ENCODE measurements at regions not wholly inside any gene's neighbourhood (a gene's known extent, or its start where the extent isn't known, plus 50 kb on each side); places are given as distances from the start of the nearest gene placed in this dataset.
A peak's percentile ranks its signal among the peaks of the same experiment; 100 is the strongest.
"Not testable (repeated sequence)": the region's sequence is repeated elsewhere in the genome, so short reads cannot be mapped to it uniquely, and the experiment has no call there.

GRCh38 chr16:49940464-49941224, 84.4 kb upstream of the CNEP1R1 start:
- no peak for DNase-seq (ENCODE audit: low spot score)

GRCh38 chr16:49944221-49944620, 80.8 kb upstream of the CNEP1R1 start:
- no peak for DNase-seq (ENCODE audit: low spot score)

DNA sequence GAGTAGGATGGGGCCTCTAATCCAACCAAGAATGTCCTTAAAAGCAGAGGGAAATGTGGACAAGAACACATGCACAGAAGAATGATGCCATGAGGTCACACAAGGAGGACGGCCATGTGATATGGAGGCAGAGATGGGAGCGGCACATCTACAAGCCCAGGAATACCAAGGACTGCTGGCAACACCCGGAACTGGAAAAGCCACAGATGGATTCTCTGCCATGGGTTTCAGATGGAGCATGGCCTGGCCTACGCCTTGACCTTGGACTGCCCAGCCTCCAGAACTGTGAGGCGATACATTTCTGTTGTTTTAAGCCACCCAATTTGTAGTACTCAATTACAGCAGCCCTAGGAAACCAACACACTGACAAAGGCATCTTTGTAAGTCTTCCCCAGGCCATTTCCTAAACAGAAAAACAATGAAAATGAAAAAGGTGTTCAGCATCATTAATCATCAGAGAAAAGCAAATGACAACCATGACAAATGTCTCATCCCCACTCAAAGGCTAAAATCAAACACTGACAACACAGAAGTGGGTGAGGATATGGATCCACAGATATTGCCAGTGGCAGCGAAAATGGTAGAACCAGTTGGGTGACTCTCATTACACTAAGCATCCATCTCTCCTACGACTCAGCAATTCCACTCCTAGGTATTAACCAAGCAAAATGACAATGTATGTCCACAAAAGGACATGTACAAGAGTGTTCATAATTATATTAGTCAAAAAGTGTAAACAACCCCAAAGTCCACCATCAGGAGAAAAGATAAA, 76.9 kb upstream of the CNEP1R1 start:
- DNase-seq (ENCODE audit: low spot score), result no peak

DNA sequence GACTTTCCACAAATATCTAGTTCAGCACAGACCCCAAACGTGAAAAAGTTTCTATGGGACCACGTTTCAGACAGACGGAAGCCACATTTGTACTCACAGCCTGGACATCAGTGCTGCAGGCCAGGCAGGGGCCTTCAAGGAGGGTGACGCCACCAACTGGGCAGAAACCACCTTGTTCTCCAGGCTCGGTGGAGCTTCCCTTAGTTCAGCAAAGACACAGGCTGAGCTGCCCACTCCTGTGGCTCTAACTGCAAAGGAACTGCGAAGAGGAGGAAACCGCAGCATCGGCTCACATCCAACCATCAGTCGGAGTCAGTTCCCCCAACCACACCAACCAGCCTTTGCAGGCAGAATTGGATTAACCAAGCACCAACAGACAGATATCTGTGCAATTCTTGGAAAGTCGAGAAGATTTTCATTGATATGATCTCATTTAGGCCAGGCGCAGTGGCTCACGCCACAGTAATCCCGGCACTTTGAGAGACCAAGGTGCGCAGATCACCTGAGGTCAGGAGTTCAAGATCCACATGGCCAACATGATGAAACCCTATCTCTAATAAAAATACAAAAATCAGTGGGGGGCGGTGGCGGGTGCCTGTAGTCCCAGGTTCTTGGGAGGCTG, 73.3 kb upstream of the CNEP1R1 start:
- peak; percentile 31 for DNase-seq (ENCODE audit: low spot score)

DNA sequence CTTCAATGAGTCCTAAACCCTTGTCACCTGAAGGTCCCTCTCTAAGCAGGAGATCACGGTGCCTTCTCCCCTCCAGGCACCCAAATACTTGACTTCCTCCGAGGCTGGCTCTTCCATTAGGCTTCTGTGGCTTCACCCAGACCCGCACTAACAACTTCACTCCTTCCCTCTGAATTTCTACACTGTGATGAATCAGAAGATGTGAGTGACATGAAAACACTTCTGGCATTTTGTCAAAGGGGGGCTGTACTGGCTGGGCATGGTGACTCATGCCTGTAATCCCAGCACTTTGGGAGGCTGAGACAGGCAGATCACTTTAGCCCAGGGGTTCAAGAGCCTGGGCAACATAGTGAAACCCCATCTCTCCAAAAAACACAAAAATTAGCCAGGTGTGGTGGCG, 72.6 kb upstream of the CNEP1R1 start:
- DNase-seq (ENCODE audit: low spot score), result no peak

DNA sequence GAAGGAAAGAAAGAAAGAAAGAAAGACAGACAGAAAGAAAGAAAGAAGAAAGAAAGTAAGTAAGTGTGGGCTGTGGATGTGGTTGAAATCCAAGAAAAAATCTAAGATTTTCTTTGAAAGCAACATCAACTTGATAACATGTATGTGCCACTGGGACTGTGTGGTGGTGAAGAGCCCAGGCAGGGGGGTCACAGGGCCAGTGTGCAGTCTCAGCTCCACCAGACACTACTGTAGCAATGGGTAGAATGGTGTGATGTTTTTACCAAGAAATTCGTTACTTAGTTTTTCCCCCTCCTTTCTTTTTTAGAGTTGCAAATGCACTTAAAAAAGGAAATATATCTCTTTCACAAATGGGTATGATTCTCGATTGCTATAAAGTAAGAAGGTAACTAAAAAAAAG, 71.9 kb upstream of the CNEP1R1 start:
- DNase-seq (ENCODE audit: low spot score), result no peak

DNA sequence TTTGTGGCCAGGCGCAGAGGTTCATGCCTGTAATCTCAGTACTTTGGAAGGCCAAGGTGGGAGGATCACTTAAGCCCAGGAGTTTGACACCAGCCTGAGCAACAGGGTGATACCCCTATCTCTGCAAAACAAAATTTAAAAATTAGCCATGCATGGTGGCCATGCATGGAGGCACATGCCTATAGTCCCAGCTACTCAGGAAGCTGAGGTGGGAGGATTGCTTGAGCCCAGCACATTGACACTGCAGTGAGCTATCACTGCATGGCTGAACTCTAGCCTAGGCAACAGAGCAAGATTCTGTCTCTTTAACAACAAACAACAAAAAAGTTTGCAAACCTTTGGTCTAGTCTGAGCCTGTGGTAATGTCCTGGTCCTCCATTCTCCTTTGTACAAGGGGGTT, 69.2 kb upstream of the CNEP1R1 start:
- DNase-seq (ENCODE audit: low spot score), result no peak

DNA sequence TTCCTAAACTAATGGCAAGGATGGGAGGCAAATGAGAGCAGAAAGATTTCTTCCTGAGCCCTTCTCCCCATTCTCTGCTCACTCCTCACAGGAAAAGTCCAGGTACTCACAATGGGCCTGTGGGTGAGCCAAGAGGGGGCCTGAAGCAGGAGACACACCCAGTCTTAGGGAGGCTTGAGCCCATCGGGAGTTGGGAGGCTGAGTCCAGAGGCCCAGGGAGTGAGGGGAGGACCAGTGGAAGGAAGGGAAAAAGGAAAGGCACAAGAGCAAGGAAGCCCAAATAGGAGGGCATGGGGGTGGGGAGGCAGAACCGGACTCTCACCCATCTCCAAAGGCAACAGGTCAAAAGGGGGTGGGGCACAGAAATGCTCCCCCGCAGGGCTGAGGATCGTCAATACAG, 68.1 kb upstream of the CNEP1R1 start:
- DNase-seq (ENCODE audit: low spot score), result no peak

GRCh38 chr16:49958448-49958847, 66.6 kb upstream of the CNEP1R1 start:
- no peak for DNase-seq (ENCODE audit: low spot score)

DNA sequence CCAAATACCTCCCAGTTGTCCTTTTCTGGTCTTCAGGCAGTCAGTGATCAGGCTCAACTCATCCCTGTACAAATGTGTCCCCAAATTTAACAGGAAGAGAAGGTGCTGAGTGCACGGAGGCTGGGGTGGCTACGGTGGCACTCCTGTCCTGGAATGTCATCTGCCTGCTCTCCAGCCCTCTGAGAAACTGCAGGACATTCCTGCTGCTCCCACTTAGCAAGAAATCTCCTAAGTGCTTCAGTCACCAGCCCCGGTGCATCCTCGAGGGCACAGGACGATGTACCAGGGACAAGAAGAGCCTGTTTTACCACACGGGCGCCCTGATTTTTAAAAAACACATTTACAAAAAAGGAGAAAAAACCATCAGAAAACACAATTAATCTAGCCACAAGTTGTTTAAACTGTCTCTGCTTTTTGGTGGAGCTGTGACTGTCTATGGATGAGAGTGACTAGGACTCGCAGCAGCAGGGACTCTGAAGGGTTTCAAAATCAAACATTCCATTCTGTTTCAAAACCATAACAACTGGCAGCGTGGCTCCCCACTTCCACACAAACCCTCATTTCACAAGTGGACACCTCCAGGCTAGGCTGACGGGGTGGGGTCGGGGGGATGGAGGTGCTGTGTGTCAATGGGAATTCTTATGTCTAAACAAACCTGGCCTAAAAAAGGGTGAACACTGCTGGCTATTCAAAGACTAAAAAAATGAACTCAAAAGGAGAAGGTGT, 65.3 kb upstream of the CNEP1R1 start:
- DNase-seq (ENCODE audit: low spot score), result no peak

- no peak for DNase-seq (ENCODE audit: low spot score)
Observed at GRCh38 chr16:49961089-49961488, 63.9 kb upstream of the CNEP1R1 start.

DNA sequence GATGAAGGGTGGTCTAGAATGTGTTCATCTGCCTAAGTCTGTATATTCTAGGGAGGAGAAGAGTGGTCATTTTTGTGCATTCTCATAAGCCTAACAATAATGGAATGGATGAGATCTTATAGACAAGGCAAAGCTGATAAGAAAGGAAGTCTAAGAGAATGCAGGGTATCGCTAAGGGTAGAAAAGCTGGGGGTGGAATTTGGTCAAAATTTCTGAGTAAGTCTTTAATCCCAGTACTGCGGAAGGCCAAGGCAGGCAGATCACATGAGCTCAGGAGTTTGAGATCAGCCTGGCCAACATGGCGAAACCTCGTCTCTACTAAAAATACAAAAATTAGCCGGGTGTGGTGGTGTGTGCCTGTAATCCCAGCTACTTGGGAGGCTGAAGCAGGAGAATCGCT, 62.5 kb upstream of the CNEP1R1 start:
- DNase-seq (ENCODE audit: low spot score), result not testable (repeated sequence)

DNA sequence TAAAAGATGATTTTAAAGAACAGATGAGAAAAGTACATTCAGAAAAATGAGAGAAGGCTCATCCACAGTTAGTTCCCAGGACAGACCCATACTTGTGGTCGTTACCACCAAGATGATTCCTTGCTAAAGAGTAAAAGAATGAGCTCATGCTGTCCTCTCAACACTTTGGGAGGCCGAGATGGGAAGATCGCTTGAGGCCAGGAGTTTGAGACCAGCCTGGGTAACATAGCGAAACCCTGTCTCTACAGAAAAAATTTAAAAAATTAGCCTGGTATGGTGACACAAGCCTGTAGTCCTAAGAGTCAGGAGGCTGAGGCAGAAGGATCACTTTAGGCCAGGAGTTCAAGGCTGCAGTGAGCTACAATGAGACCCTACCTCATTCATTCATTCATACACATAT, 60.7 kb upstream of the CNEP1R1 start:
- DNase-seq (ENCODE audit: low spot score), result no peak

- no peak for DNase-seq (ENCODE audit: low spot score)
Observed at GRCh38 chr16:49964973-49965372, 60.1 kb upstream of the CNEP1R1 start.

- DNase-seq (ENCODE audit: low spot score), result no peak
Observed at GRCh38 chr16:49967012-49967559, 57.9 kb upstream of the CNEP1R1 start.

GRCh38 chr16:49969091-49970030, 55.7 kb upstream of the CNEP1R1 start:
- DNase-seq (ENCODE audit: low spot score), result peak; percentile 32

GRCh38 chr16:49970797-49971431, 54.1 kb upstream of the CNEP1R1 start:
- no peak for DNase-seq (ENCODE audit: low spot score)

GRCh38 chr16:49972280-49972679, 52.7 kb upstream of the CNEP1R1 start:
- no peak for DNase-seq (ENCODE audit: low spot score)

DNA sequence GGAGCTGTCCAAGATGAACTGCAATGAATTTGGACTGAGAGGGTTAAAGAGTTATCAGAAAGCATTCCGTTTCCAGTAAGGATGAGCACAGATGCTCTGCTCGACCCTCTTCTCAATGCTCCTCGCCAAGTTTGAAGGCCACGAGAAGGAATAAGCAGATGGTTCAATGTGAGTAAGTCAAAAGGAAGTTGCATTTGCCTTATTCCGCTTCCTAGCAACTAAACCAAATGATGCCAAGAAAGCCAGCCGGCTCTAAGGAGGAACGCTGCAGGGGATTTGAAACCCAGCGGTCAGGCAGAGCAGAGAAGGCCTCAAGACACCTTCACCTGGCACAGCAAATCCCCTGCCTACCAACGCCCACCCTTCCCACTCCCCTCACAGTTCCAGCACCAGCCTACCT, 52.1 kb upstream of the CNEP1R1 start:
- DNase-seq (ENCODE audit: low spot score), result no peak

Measured in SK-N-DZ (cell line).